ENCODE measurements at regions not wholly inside any gene's neighbourhood (a gene's known extent, or its start where the extent isn't known, plus 50 kb on each side); places are given as distances from the start of the nearest gene placed in this dataset.
A peak's percentile ranks its signal among the peaks of the same experiment; 100 is the strongest.
"Not testable (repeated sequence)": the region's sequence is repeated elsewhere in the genome, so short reads cannot be mapped to it uniquely, and the experiment has no call there.

DNA sequence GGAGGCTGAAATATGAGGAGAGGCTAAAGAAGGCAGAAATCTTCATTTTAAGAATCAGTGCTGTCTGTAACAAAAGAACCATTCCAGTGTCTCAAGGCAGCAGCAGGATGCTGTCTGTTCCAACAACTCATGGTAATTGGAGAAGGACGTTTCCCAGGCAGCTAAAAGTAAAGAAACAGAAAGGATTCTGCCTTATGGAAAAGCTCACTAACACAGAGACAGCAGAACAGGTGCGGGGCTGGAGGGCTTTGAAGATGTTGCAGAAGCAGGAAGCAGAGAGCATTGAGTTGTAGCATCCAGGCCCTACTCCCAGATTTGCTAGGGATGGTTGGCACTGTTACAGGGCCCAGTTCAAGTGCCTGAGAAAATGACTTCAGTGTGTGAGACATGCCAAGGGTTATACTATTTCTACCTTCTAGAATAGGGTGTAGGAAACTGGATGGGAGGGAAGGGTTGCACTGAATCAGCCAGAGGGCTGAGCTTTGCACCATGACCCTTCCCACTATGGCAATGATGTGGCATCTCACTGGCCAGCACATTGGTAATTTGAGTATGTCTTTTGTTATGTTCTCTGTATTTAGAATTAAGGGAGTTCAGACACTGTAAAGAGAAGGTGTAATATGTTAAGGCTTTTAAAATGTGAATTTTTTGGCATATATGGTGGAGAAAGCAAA lies 160.0 kb upstream of the FBXO33 start:
- no peak for DNase-seq

DNA sequence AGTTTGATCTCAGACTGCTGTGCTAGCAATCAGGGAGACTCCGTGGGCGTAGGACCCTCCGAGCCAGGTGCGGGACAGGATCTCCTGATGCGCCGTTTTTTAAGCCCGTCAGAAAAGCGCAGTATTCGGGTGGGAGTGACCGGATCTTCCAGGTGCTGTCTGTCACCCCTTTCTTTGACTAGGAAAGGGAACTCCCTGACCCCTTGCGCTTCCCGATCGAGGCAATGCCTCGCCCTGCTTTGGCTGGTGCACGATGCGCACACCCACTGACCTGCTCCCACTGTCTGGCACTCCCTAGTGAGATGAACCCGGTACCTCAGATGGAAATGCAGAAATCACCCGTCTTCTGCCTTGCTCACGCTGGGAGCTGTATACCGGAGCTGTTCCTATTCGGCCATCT lies 157.6 kb upstream of the FBXO33 start:
- DNase-seq: not testable (repeated sequence)

GRCh38 chr14:39582028-39582654 lies 149.9 kb upstream of the FBXO33 start:
- no peak for DNase-seq

- DNase-seq: peak in 1 of 51 donors; percentile 5
These were observed 149.2 kb upstream of the FBXO33 start for GRCh38 chr14:39581474-39581873.

DNA sequence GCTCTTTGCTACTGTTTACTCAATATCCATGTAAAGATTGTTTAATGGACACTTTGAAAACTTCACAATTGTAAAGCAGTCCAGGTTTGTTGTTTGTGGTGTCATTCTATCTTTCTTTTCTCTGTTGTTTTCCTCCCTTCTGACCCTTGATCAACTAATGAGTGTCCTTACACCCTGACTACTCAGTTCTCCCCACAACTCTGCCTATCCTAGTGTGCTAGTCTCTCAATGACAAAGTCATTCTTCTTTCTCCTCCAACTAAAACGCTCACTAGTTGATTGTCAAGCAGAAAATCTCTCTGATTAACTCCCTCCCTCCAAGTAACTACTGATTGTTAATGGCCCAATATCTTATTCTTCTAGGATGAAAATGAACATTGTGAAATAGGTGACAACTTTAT lies 148.5 kb upstream of the FBXO33 start:
- no peak for DNase-seq

- no peak for DNase-seq
These were observed 144.5 kb upstream of the FBXO33 start for GRCh38 chr14:39576736-39577135.

DNA sequence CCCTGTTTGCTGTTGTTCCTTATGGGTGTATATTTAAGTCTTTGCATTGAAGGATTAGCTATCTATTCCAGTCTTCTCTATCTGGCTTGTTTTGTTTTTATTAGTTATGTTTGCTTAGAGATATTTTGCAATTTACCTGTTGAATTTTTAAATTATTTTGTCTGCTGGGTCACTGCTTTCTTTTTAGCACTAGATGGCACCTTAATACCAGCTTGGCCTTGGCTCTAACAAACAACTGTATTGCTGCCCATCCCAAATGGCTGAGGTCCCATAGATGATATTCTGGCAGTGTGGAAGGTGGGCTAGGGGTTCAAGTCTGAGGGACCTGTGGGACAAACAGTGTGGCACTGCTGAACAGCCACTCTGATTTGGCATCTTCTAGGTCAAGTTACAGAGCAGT lies 144.0 kb upstream of the FBXO33 start:
- no peak for DNase-seq

GRCh38 chr14:39568809-39569538 lies 136.7 kb upstream of the FBXO33 start:
- no peak for DNase-seq

DNA sequence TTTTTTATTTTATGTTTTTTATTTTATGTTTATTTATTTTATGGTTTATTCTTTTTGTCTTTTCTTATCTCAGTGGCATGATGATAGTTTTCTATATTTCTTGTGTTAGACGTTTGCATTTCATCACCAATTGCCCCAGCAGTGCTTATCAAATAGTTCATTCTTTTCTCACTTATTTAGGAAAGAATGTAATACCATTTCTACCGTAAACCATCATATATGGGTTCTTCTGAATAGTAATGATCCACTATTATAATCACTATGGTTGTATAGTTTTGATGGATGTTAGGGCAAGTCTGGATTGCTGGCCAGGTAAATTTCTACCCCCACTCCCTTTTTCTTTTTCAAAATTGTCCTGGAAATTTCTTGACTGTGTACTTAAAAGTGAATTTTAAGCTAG lies 134.6 kb upstream of the FBXO33 start:
- DNase-seq: no peak

- DNase-seq: no peak
These were observed 131.1 kb upstream of the FBXO33 start for GRCh38 chr14:39563361-39563760.

GRCh38 chr14:39562175-39562574 lies 129.9 kb upstream of the FBXO33 start:
- no peak for DNase-seq

DNA sequence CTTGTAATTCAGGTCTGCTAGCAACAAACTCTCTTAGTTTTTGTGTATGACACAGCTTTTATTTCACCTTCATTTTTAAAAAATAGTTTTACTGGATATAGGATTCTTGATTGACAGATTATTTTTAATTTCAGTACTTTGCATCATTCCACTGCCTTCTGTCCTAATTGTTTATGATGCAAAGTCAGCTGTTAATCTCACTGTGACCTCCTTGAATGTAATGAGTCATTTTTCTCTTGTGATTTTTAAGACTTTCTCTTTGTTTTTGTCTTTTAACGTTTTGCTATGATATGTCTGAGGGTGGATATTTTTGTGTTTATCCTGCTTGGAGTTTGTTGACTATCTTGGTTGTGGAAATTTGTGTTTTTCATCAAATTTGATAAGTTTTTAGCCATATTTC lies 126.3 kb upstream of the FBXO33 start:
- no peak for DNase-seq

DNA sequence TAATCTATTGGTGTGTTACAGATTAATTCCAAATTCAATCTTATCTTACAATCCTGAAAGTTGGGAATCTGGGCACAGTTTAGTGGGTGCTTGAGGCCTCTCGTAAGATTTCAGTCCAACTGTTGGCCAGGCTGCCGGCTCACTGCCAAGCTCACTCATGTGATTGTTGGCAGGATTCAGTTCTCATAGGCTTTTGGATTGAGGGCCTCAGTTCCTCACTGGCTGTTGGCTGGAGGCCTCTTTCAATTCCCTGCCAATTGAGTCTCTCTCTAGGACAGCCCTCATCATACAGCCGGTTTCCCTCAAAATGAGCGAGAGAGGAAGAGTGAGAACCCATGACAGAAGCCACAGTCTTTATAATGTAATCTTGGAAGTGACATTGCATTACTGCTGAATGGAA lies 123.5 kb upstream of the FBXO33 start:
- peak in 16 of 51 donors; percentile 1 to 29 (median 6) for DNase-seq

DNA sequence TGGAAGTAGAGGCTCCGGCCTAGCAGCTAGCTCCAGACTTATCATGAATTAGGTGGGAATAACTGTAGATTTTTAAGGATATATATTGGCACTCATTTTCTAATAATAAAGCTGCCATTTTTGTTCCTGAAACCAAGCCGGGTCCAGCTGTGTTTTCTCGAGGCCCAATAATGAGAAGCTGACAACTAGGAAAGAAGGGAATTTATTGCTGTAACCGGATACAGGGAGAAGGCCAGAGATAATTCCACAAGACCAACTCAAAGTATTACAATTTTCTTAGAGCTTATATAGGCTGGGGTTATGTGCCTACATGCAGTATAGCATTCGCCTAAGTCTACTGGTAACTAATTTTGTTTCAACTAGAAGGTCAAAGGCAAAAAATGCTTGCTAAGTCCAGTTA lies 122.3 kb upstream of the FBXO33 start:
- DNase-seq: no peak

DNA sequence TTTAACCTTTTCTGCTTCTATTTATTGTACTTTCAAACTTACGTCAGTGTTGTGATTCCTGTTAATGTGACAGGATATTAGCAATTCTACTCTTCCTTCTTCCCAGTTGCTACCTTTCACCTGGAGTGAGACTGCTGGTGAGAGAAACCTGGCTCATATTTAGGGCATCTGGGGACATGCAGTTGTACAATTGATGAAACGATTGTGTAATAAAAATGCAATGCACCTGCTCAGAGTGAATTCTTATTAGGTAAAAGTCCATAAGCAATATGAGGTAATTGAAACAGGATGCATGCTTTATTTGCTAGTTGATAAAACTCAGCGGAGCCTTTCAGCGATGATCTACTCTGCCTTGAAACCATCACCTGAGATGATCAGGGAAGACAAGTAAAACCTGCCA lies 116.1 kb upstream of the FBXO33 start:
- no peak for DNase-seq

DNA sequence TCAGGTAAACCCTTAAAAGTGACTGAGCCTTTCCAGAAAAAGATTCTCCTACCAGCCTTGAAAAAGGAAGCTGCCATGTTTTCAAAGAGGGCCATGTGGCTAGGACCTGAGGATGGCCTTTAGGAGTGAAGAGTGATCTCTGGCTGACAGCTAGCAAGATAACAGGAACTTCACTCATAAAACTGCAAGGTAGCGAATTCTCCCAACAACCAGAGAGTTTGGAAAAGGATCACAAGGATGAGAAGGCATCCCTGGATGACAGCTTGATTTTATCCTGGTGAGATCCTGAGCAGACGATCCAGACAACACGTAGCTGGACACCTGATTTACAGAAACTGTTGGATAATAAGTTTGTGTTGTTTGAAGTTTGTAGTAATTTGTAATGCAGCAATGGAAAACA lies 115.6 kb upstream of the FBXO33 start:
- DNase-seq: no peak

GRCh38 chr14:39505812-39506211 lies 73.6 kb upstream of the FBXO33 start:
- DNase-seq: no peak

- no peak for DNase-seq
These were observed 68.0 kb upstream of the FBXO33 start for GRCh38 chr14:39500253-39500652.

- no peak for DNase-seq
These were observed 67.3 kb upstream of the FBXO33 start for GRCh38 chr14:39499514-39499913.

DNA sequence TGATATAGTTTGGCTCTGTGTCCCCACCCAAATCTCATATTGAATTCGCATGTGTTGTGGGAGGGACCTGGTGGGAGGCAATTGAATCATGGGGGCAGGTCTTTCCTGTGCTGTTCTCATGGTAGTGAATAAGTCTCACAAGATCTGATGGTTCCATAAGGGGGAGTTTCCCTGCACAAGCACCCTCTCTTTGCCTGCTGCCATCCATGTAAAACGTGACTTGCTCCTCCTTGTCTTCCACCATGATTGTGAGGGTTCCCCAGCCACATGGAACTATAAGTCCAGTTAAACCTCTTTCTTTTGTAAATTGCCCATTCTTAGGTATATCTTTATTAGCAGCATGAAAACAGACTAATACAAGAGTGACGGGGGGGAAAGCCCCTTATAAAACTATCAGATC lies 65.4 kb upstream of the FBXO33 start:
- DNase-seq: not testable (repeated sequence)

- DNase-seq: no peak
These were observed 60.0 kb upstream of the FBXO33 start for GRCh38 chr14:39492267-39492666.

DNA sequence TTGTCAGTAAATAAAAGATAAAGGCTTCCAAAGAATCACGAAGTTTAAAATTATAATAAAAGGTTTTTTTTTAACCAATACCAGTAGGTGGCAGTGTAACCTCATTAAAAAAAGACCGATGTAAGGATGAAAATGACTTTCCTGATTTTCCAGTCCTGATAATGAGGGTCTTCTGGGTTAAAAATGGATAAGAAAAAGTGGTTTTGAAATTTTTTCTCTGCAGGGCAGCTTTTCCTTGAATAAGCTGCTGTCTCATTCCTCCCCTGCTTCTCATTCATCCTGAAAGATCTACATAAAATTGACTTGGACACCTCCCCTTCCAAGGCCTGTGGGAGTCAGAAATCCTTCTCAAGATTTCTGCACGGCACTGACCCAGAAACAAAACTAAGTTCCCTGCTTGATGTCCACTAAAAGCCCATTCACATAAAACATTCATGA lies 58.9 kb upstream of the FBXO33 start:
- DNase-seq: peak in 3 of 51 donors; percentile 3 to 41 (median 8)

DNA sequence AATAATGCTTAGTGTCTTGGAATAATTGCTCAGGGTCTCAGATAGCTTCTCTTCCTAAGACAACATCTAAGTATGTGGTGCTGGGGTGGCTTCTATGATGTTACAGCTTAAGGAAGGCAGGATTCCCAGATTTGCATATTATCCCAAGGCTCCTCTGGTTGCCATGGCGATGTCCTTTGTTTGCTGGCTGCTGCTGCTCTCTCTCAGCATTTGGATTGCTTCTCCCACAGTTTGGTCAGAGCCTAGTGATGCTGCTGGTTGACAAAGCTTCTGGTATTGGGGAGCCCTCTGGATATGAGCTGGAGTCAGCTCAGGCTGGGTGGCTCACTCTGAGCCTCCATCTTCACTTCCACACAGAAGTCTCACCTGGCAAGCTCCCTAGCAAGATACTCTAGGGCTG lies 56.4 kb upstream of the FBXO33 start:
- DNase-seq: peak in 13 of 51 donors; percentile 4 to 30 (median 10)
